HG03469 (cell line): ENCODE measurements at regions not wholly inside any gene's neighbourhood (a gene's known extent, or its start where the extent isn't known, plus 50 kb on each side); places are given as distances from the start of the nearest gene placed in this dataset.
"Not testable (repeated sequence)": the region's sequence is repeated elsewhere in the genome, so short reads cannot be mapped to it uniquely, and the experiment has no call there.

Source experiments
- ATAC-seq: cut with Tn5 transposase; IDR thresholded peaks from one replicate; pipeline ENCODE4 v1.9.1; 2021; ENCODE audit warnings: mild to moderate bottlenecking, moderate library complexity, moderate number of reproducible peaks; ENCODE audit not compliant: unreplicated experiment

GRCh38 chr5:67669916-67670315, 473.3 kb upstream of the CD180 start:
- ATAC-seq = no peak

GRCh38 chr5:67660149-67660548, 463.6 kb upstream of the CD180 start:
- no peak for ATAC-seq

- ATAC-seq = no peak
Measured at GRCh38 chr5:67659288-67659687, 462.7 kb upstream of the CD180 start.

- no peak for ATAC-seq
Measured at GRCh38 chr5:67657055-67657454, 460.5 kb upstream of the CD180 start.

GRCh38 chr5:67652201-67652600, 455.6 kb upstream of the CD180 start:
- peak; percentile 60 for ATAC-seq

GRCh38 chr5:67651180-67651579, 454.6 kb upstream of the CD180 start:
- no peak for ATAC-seq

GRCh38 chr5:67648201-67648671, 451.6 kb upstream of the CD180 start:
- no peak for ATAC-seq

- ATAC-seq = no peak
Measured at GRCh38 chr5:67647772-67648171, 451.2 kb upstream of the CD180 start.

GRCh38 chr5:67644221-67644920, 447.8 kb upstream of the CD180 start:
- ATAC-seq = no peak

- ATAC-seq = no peak
Measured at GRCh38 chr5:67643536-67643935, 446.9 kb upstream of the CD180 start.

- no peak for ATAC-seq
Measured at GRCh38 chr5:67639976-67640375, 443.4 kb upstream of the CD180 start.

GRCh38 chr5:67639313-67639712, 442.7 kb upstream of the CD180 start:
- no peak for ATAC-seq

- ATAC-seq = no peak
Measured at GRCh38 chr5:67636850-67637524, 440.4 kb upstream of the CD180 start.

- no peak for ATAC-seq
Measured at GRCh38 chr5:67636091-67636490, 439.5 kb upstream of the CD180 start.

GRCh38 chr5:67627079-67627478, 430.5 kb upstream of the CD180 start:
- not testable (repeated sequence) for ATAC-seq

- no peak for ATAC-seq
Measured at GRCh38 chr5:67623078-67623477, 426.5 kb upstream of the CD180 start.

GRCh38 chr5:67620424-67621397, 424.1 kb upstream of the CD180 start:
- ATAC-seq = no peak

GRCh38 chr5:67619636-67620035, 423.0 kb upstream of the CD180 start:
- no peak for ATAC-seq

GRCh38 chr5:67619235-67619634, 422.6 kb upstream of the CD180 start:
- no peak for ATAC-seq

GRCh38 chr5:67617051-67617450, 420.5 kb upstream of the CD180 start:
- ATAC-seq = no peak

- no peak for ATAC-seq
Measured at GRCh38 chr5:67612961-67613360, 416.4 kb upstream of the CD180 start.
